A673 (cell line): ENCODE measurements at regions not wholly inside any gene's neighbourhood (a gene's known extent, or its start where the extent isn't known, plus 50 kb on each side); places are given as distances from the start of the nearest gene placed in this dataset.

Source experiments
- EZH2 ChIP-seq: fragments of 200-600 bp; sonication (generic); IDR thresholded peaks from 2 replicates; pipeline ENCODE4 v1.6.1; 2017; ENCODE audit warnings: borderline replicate concordance, low read depth, mild to moderate bottlenecking, mixed read lengths, antibody characterized with exemption, low read length; ENCODE audit not compliant: poor library complexity, severe bottlenecking
- TF ChIP-seq, protein P1 (sequence below): fragments of 300-800, 200-600 bp; sonication (generic); conservative IDR thresholded peaks from 2 replicates; pipeline ENCODE4 v1.5.1; 2017; ENCODE audit warnings: low read depth, mild to moderate bottlenecking, antibody characterized with exemption, low read length, moderate library complexity, mixed read lengths

DNA sequence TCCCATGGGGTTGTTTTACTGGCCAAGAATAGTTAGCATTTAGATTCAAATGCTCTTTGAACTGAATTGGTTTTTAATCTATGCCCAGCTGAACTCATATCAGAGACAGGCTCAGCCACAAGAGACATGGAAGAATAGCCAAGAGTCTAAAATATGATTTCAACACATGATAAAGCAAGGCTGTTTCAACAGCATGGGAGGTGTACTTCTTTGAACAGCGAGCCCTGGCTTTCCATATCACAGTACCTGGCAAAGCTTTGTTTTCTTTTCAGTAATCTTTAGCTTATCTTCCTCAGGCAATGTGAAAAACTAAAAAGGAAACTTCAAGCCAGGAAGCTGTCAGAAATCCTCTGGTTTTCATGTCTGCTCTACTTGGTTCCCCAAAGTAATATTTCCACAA, 413.6 kb upstream of the ADAMTS9 start:
- no peak for TF ChIP-seq EZH2
- TF ChIP-seq, protein P1, sequence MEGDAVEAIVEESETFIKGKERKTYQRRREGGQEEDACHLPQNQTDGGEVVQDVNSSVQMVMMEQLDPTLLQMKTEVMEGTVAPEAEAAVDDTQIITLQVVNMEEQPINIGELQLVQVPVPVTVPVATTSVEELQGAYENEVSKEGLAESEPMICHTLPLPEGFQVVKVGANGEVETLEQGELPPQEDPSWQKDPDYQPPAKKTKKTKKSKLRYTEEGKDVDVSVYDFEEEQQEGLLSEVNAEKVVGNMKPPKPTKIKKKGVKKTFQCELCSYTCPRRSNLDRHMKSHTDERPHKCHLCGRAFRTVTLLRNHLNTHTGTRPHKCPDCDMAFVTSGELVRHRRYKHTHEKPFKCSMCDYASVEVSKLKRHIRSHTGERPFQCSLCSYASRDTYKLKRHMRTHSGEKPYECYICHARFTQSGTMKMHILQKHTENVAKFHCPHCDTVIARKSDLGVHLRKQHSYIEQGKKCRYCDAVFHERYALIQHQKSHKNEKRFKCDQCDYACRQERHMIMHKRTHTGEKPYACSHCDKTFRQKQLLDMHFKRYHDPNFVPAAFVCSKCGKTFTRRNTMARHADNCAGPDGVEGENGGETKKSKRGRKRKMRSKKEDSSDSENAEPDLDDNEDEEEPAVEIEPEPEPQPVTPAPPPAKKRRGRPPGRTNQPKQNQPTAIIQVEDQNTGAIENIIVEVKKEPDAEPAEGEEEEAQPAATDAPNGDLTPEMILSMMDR = no peak
